Erythroblast (primary cell): ENCODE measurements at regions not wholly inside any gene's neighbourhood (a gene's known extent, or its start where the extent isn't known, plus 50 kb on each side); places are given as distances from the start of the nearest gene placed in this dataset.

Experiments used
- GATA1 ChIP-seq: IDR thresholded peaks from 2 replicates; pipeline ENCODE4 v1.6.1; 2011; ENCODE audit warnings: low read depth, mild to moderate bottlenecking, control low read depth, low read length, moderate library complexity
- POLR2A ChIP-seq: IDR thresholded peaks from 2 replicates; pipeline ENCODE4 v1.6.1; 2011; ENCODE audit warnings: mild to moderate bottlenecking, low read length

GRCh38 chr2:37575780-37576179 is 95.7 kb downstream of the CDC42EP3 start:
- TF ChIP-seq POLR2A (no peak), GATA1 (no peak)
